ENCODE measurements at regions not wholly inside any gene's neighbourhood (a gene's known extent, or its start where the extent isn't known, plus 50 kb on each side); places are given as distances from the start of the nearest gene placed in this dataset.

DNA sequence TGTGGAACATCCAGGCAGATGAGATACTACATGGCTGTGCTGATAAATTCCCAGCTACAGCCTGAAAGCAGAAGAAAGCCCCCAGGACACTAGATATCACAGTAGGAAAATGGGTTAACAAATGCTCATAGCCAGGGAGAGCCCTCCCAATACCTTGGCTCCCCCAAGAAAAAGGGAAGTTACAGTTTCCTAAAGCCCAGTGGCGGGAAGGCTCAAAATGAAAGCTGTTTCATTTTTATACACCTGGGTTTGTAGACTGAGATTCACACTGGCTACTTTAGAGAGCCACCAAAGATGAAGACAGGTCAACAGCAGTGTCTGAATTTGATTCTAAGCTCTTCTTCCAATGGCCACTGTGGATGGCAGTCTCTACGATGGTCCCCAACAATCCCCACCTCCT lies 55.0 kb upstream of the TOPAZ1 start:
- H3K4me1 ChIP-seq: peaks cover 0 to 3% (median 0%) of the 10 kb centered on the region in 9 donors
- TF ChIP-seq, protein P1, sequence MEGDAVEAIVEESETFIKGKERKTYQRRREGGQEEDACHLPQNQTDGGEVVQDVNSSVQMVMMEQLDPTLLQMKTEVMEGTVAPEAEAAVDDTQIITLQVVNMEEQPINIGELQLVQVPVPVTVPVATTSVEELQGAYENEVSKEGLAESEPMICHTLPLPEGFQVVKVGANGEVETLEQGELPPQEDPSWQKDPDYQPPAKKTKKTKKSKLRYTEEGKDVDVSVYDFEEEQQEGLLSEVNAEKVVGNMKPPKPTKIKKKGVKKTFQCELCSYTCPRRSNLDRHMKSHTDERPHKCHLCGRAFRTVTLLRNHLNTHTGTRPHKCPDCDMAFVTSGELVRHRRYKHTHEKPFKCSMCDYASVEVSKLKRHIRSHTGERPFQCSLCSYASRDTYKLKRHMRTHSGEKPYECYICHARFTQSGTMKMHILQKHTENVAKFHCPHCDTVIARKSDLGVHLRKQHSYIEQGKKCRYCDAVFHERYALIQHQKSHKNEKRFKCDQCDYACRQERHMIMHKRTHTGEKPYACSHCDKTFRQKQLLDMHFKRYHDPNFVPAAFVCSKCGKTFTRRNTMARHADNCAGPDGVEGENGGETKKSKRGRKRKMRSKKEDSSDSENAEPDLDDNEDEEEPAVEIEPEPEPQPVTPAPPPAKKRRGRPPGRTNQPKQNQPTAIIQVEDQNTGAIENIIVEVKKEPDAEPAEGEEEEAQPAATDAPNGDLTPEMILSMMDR (IDR thresholded peaks at IDR 0.05): no peak
- H3K36me3 ChIP-seq: no peaks in the 10 kb centered on the region
- H3K27me3 ChIP-seq: peaks cover 0 to 36% (median 15%) of the 10 kb centered on the region in 7 donors
- ATAC-seq (no peak), DNase-seq (no peak)
- intact Hi-C loops (cut with DNase I): no loop called here
- no peak overlapping the region for H3K4me3 ChIP-seq
- peaks cover 0 to 9% (median 0%) of the 10 kb centered on the region in 11 donors for H3K9me3 ChIP-seq
- 36 to 55% methylated on average over 2 of the region's 2 CpGs for WGBS, 2 donors
- H3K27ac ChIP-seq: no peak overlapping the region

Small RNA genes in the stretch of these regions (microRNA-seq; reads per million reads assigned to microRNA genes)
- 3.1 to 4.2 reads per million in 2 donors for gene MIR138-1
